ENCODE measurements at regions not wholly inside any gene's neighbourhood (a gene's known extent, or its start where the extent isn't known, plus 50 kb on each side); places are given as distances from the start of the nearest gene placed in this dataset.
"Not testable (repeated sequence)": the region's sequence is repeated elsewhere in the genome, so short reads cannot be mapped to it uniquely, and the experiment has no call there.

GRCh38 chr13:51170128-51170497, 52.1 kb upstream of the FAM124A start:
- not testable (repeated sequence) for H3K36me3 ChIP-seq (replicated peaks; ENCODE audit: control insufficient read depth, insufficient read depth, low read length); H3K27me3 ChIP-seq (ENCODE audit: control insufficient read depth, insufficient read depth, low read length); DNase-seq
- peak overlapping the region; percentile 50 for H3K4me3 ChIP-seq (ENCODE audit: insufficient read depth, low read depth, low read length)

- H3K36me3 ChIP-seq (replicated peaks; ENCODE audit: control insufficient read depth, insufficient read depth, low read length); H3K27me3 ChIP-seq (ENCODE audit: control insufficient read depth, insufficient read depth, low read length); DNase-seq: not testable (repeated sequence)
- peak overlapping the region; percentile 50 for H3K4me3 ChIP-seq (ENCODE audit: insufficient read depth, low read depth, low read length)
Observed at GRCh38 chr13:51169303-51170127, 52.7 kb upstream of the FAM124A start.

DNA sequence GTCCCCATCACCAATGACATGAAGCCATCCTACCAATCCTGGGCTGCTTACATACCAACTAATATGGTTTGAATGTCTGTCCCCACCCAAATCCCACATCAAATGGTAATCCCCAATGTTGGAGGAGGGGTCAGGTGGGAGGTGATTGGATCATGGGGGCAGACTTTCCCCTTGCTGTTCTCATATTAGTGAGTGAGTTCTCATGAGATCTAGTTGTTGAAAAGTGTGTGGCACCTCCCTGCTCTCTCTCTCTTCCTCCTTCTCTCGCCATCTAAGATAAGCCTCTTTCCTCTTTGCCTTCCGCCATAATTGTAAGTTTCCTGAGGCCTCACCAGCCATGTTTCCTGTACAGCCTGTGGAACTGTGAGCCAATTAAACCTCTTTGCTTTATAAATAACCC, 53.6 kb upstream of the FAM124A start:
- Histone ChIP-seq H3K27me3 (ENCODE audit: control insufficient read depth, insufficient read depth, low read length) (no peaks in the 10 kb centered on the region; the same call in 1 of the 2 replicates), H3K36me3 (replicated peaks; ENCODE audit: control insufficient read depth, insufficient read depth, low read length) (peaks cover 3% of the 10 kb centered on the region), H3K4me3 (ENCODE audit: insufficient read depth, low read depth, low read length) (peak overlapping the region; percentile 50; the same call in 1 of the 2 replicates)
- DNase-seq: no peak

GRCh38 chr13:51167393-51168191, 54.6 kb upstream of the FAM124A start:
- DNase-seq: no peak
- Histone ChIP-seq H3K27me3 (ENCODE audit: control insufficient read depth, insufficient read depth, low read length) (no peaks in the 10 kb centered on the region; the same call in 1 of the 2 replicates), H3K36me3 (replicated peaks; ENCODE audit: control insufficient read depth, insufficient read depth, low read length) (peaks cover 3% of the 10 kb centered on the region), H3K4me3 (ENCODE audit: insufficient read depth, low read depth, low read length) (no peak overlapping the region)

DNA sequence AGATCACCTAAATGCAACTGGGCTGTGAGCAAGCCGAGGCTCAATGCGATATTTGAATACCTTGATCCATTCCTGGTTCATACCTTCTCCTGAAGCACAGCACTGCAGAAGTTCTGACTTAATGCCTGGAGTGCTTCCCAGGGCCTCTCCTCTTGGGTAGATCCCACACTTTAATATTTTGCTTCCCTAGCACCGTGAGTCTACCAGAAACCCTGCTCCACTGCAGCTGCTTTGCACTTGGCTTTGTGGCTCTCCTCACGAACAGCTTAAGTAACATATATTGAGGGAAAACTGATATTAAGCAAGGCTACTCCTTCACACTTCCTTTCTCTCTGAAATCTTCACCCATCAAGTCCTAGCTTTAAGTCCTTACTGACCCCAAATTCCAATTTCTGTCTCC, 51.6 kb upstream of the C13orf42 start:
- no peak for DNase-seq
- H3K36me3 ChIP-seq (replicated peaks; ENCODE audit: control insufficient read depth, insufficient read depth, low read length): no peaks in the 10 kb centered on the region
- no peaks in the 10 kb centered on the region for H3K27me3 ChIP-seq (ENCODE audit: control insufficient read depth, insufficient read depth, low read length)
- no peak overlapping the region for H3K4me3 ChIP-seq (ENCODE audit: insufficient read depth, low read depth, low read length)
